GM21526 (cell line): ENCODE measurements at regions not wholly inside any gene's neighbourhood (a gene's known extent, or its start where the extent isn't known, plus 50 kb on each side); places are given as distances from the start of the nearest gene placed in this dataset.
"Not testable (repeated sequence)": the region's sequence is repeated elsewhere in the genome, so short reads cannot be mapped to it uniquely, and the experiment has no call there.

Experiments used
- ATAC-seq: cut with Tn5 transposase; IDR thresholded peaks from one replicate; pipeline ENCODE4 v1.9.1; 2021; ENCODE audit warnings: moderate library complexity; ENCODE audit not compliant: unreplicated experiment, low FRiP score

- ATAC-seq, result no peak
Observed at GRCh38 chr4:84298023-84298718, 200.9 kb downstream of the NKX6-1 start.

DNA sequence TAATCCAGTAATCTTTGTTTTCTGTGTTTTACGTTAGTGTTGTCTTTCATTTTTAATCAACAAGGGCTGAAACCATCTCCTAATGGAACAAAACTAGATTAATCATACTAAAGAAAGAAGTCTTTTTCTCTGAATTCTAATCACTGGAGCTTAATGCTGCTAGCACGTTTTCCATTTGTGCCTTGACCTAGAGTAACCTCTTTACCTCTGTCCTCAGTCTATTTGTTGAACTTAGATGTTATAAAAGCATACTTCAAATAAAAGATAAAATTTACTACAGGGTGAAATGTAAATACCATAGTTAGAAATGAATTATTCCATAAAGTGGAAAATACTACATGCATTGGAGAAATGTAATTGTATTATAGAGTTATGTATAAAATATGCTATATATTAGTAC, 207.1 kb downstream of the NKX6-1 start:
- no peak for ATAC-seq

GRCh38 chr4:84286048-84286447, 213.0 kb downstream of the NKX6-1 start:
- no peak for ATAC-seq

GRCh38 chr4:84279678-84280077, 219.4 kb downstream of the NKX6-1 start:
- ATAC-seq, result no peak

DNA sequence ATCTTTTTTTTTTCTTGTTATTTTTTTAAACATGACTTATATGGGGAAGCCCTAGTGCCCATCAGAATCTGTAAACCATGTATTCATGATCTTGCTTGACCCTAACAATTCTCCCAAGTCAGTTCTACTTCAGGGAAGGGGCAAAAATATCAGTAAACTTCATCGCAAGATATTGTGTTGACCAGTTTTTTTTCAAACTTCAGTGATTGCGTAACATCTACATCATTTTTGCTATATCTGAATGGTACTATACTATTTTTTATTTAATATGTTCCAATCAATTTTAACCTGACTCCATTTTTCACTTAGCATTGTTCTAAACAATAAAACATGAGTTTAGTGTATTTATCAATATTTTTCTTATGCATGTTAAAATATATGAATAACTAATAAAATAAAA, 221.2 kb downstream of the NKX6-1 start:
- ATAC-seq, result no peak

GRCh38 chr4:84276752-84277151, 222.3 kb downstream of the NKX6-1 start:
- no peak for ATAC-seq

DNA sequence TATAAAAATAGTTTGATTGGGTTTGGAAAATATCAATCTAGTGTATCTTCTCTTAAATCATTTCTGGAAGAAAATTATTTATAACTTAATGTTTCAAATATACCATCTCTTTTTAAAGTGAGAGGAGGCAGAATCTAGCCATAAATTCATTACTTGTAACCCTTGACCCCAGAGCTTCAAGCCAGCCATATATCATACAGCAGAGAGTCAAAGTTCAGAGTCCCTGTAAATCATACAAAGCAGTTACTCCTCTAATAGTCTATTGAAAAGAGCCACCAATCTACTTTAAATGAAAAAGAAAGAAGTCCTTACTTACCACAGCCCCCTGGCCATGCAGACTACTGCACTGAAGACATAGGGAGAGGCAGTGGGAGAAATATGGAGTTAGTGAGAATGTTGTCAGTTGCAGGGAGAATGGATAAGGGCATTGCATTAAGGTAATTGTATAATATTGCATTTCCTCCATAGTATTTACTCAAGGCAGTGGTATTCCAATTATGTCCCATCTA, 229.5 kb downstream of the NKX6-1 start:
- no peak for ATAC-seq

GRCh38 chr4:84264652-84265051, 234.4 kb downstream of the NKX6-1 start:
- ATAC-seq, result no peak

DNA sequence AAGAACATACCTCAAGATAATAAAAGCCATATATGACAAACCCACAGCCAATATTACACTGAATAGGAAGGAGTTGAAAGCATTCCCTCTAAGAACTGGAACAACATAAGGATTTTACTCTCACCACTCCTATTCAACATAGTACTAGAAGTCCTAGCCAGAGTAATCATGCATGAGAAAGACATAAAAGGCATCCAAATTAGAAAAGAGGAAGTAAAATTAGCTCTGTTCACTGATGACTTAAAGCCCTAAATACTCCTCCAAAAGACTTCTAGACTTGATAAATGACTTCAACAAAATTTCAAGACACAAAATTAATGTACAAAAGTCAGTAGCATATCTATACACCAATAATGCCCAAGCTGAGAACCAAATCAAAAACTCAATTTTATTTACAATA, 235.7 kb downstream of the NKX6-1 start:
- ATAC-seq, result peak; percentile 59

GRCh38 chr4:84260495-84260894, 238.6 kb downstream of the NKX6-1 start:
- no peak for ATAC-seq

DNA sequence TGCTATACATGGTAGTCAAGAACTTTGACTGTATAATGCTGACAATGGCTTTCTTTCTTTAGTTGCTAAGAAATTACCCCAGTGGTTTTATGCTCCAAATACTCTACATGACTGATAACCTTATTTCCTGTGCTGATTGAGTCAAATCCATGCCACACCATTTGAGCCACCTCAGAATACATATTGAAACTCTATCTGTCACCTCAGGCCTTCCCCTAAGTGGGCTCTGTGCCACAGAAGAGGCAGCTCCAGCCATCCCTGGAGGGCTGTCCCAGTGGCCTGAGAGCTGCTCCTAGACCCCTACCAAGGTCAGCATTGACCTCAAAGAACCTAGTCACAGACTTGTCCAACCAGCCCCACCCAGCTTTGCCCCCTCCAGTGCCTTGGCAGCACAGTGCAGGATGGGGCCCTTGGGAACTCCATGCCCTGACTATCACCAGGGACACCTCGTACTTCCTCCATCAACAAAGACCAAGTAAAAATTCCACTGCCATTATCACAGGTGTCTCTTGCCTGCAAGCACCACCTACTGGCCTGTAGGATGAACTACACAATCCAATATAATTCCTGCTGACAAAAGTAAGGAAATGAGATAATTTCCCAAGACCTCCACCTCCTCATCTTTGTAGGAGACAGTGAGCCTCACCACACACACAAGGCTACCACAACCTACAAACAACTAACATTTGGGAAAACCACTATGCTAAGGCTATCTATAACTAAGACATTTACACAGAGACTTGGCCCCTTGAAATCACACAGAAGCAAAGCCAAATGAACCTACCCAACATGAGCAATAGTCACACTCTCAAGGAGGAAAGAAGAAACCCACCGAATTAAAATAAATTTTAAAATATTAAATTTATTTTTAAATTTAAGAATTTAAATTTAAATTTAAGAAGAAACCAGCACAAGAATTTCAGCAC, 239.9 kb downstream of the NKX6-1 start:
- peak; percentile 59 for ATAC-seq

- ATAC-seq, result no peak
Observed at GRCh38 chr4:84254537-84254936, 244.6 kb downstream of the NKX6-1 start.

DNA sequence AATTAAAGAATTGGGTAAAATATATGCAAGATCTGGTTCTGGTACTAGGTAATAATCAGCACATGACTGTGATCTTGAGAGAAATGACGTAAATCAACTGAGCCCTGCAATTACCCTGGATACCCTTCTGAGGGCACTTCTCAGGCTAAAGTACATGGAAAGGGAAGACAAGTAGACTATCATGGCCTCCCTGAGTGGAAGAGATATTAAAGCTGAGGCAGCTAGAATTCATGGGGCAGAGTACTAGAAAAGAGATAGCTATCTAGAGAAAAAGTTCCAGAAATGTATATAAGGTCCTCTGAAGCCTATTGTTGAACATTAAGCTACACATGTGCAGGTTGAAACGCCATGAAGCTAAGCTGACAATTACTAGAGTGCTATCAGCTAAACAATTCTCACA, 249.6 kb downstream of the NKX6-1 start:
- ATAC-seq, result no peak

DNA sequence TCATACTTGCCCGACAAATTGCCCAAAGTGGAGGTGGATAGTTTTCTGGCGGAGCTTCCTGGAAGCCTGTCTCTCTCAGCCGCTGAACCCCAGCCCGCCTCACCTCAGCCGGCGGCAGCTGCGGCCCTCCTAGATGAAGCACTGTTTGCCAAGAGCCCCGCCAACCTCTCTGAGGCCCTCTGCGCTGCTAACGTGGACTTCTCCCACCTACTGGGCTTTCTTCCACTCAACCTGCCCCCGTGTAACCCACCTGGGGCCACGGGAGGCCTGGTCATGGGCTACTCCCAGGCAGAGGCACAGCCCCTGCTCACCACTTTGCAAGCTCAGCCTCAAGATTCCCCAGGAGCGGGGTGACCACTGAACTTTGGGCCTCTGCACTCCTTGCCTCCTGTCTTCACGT, 254.1 kb downstream of the NKX6-1 start:
- ATAC-seq, result not testable (repeated sequence)

- ATAC-seq, result not testable (repeated sequence)
Observed at GRCh38 chr4:84244346-84244801, 254.7 kb downstream of the NKX6-1 start.

DNA sequence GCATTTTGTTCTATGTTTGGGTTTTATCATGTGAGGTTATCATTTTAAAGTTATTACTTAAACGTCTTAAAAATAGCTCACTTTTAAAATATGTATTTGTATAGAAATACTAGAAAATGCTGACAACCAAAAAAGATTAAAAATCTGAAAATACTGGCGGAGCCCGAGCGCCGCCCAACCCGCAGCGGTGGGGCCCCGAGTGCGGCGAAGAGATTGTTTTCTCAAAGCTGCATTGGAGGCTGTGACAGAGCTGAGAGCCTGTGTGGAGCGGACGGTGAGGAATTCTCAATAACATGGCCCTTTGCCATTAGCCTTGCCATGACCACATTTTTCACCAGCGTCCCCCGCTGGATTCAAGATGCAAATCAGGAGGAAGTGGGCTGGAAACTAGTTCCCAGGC, 255.4 kb downstream of the NKX6-1 start:
- no peak for ATAC-seq

GRCh38 chr4:84239278-84239845, 259.7 kb downstream of the NKX6-1 start:
- ATAC-seq, result no peak

- no peak for ATAC-seq
Observed at GRCh38 chr4:84238247-84239090, 260.6 kb downstream of the NKX6-1 start.

- no peak for ATAC-seq
Observed at GRCh38 chr4:84237008-84237407, 262.1 kb downstream of the NKX6-1 start.
